Esophagus squamous epithelium (tissue), 5 donors: ENCODE measurements at regions not wholly inside any gene's neighbourhood (a gene's known extent, or its start where the extent isn't known, plus 50 kb on each side); places are given as distances from the start of the nearest gene placed in this dataset.

Experiments used
- DNase-seq: peaks from one replicate; lab custom pipeline; 2025; lab: John Stamatoyannopoulos, UW
- H3K27ac ChIP-seq, 4 donors: fragments of 200-600 bp; sonication (generic); one replicate each; pipeline ENCODE4 v1.5.1; 2016 to 2019; ENCODE audit warnings: mild to moderate bottlenecking in 1 of 4
- H3K27me3 ChIP-seq, 4 donors: fragments of 200-600 bp; sonication (generic); 1 replicate in 3 of 4; 2 replicates in 1 of 4; pipeline versions ENCODE4 v1.5.1 to v1.6.0; 2017 to 2021; ENCODE audit warnings: antibody characterized with exemption in 1 of 4
- H3K36me3 ChIP-seq, 3 donors: fragments of 200-600 bp; sonication (generic); one replicate each; pipeline ENCODE4 v1.5.1; 2016 to 2019
- H3K4me1 ChIP-seq, 3 donors: fragments of 200-600 bp; sonication (generic); one replicate each; pipeline ENCODE4 v1.5.1; 2017 to 2019
- H3K4me3 ChIP-seq, 4 donors: fragments of 200-600 bp; sonication (generic); 1 replicate in 3 of 4; 2 replicates in 1 of 4; pipeline ENCODE4 v1.5.1; 2016 to 2019; ENCODE audit warnings: mild to moderate bottlenecking in 2 of 4, moderate library complexity in 1 of 4
- H3K9me3 ChIP-seq, 3 donors: fragments of 200-600 bp; sonication (generic); one replicate each; pipeline ENCODE4 v1.5.1; 2016 to 2019
- CTCF ChIP-seq, 6 experiments: fragments of 450-650 bp in 4 of 6; fragments of 200-600 bp in 2 of 6; sonication (generic) in 2 of 6; IDR thresholded peaks; one replicate each; pipeline ENCODE4 v1.5.1; 2016 to 2019; ENCODE audit warnings: antibody characterized with exemption in 6 of 6, mild to moderate bottlenecking in 4 of 6, moderate library complexity in 4 of 6
- POLR2A ChIP-seq, 4 donors: fragments of 450-650 bp; IDR thresholded peaks; one replicate each; pipeline ENCODE4 v1.6.1; 2017; ENCODE audit warnings: antibody characterized with exemption in 4 of 4, mild to moderate bottlenecking in 4 of 4, moderate library complexity in 3 of 4
- WGBS, 2 donors: methylation state at CpG; one replicate each; pipeline ENCODE4 v1.1.5; 2018; 5-methylcytosine and 5-hydroxymethylcytosine counted together
- intact Hi-C: fragments of 100-400 bp; cut with DNase I; formaldehyde crosslinking; loops from one replicate; pipeline ENCODE4 v1.15.0; 2022
- donor health status: DM: yes; HTN: yes; CAD: no.

GRCh38 chr10:107807836-107808235, 643.3 kb upstream of the SORCS1 start:
- no peaks in the 10 kb centered on the region for H3K36me3 ChIP-seq
- TF ChIP-seq CTCF (IDR thresholded peaks at IDR 0.05) (no peak), POLR2A (IDR thresholded peaks at IDR 0.05) (no peak)
- intact Hi-C loops: no loop called here
- no peak overlapping the region for H3K27ac ChIP-seq
- no peaks in the 10 kb centered on the region for H3K4me1 ChIP-seq
- H3K9me3 ChIP-seq: no peaks in the 10 kb centered on the region
- whole genome bisulfite sequencing, 2 donors: 65 to 68% methylated on average over 5 of the region's 5 CpGs
- H3K27me3 ChIP-seq: no peaks in the 10 kb centered on the region
- no peak overlapping the region for H3K4me3 ChIP-seq
- no peak for DNase-seq

- no peaks in the 10 kb centered on the region for H3K4me1 ChIP-seq
- no peak overlapping the region for H3K4me3 ChIP-seq
- no peak for DNase-seq
- TF ChIP-seq POLR2A (IDR thresholded peaks at IDR 0.05): no peak
- no peak for TF ChIP-seq CTCF (IDR thresholded peaks at IDR 0.05)
- 40 to 58% methylated on average over 1 of the region's 1 CpG for WGBS, 2 donors
- intact Hi-C loops: no loop called here
- no peaks in the 10 kb centered on the region for H3K36me3 ChIP-seq
- no peaks in the 10 kb centered on the region for H3K27me3 ChIP-seq
- H3K27ac ChIP-seq: no peak overlapping the region
- no peaks in the 10 kb centered on the region for H3K9me3 ChIP-seq
Observed at GRCh38 chr10:107806026-107806425, 641.5 kb upstream of the SORCS1 start.

GRCh38 chr10:107803546-107803945, 639.0 kb upstream of the SORCS1 start:
- no peaks in the 10 kb centered on the region for H3K36me3 ChIP-seq
- intact Hi-C loops: no loop called here

GRCh38 chr10:107800061-107800460, 635.6 kb upstream of the SORCS1 start:
- intact Hi-C loops: no loop called here
- Histone ChIP-seq H3K4me3 (no peak overlapping the region), H3K9me3 (no peaks in the 10 kb centered on the region), H3K4me1 (no peaks in the 10 kb centered on the region), H3K27ac (no peak overlapping the region), H3K36me3 (no peaks in the 10 kb centered on the region), H3K27me3 (no peaks in the 10 kb centered on the region)
- TF ChIP-seq CTCF (IDR thresholded peaks at IDR 0.05) (no peak), POLR2A (IDR thresholded peaks at IDR 0.05) (no peak)
- 56 to 63% methylated on average over 1 of the region's 1 CpG for WGBS, 2 donors
- no peak for DNase-seq

More at GRCh38 chr10:107803546-107803945, 639.0 kb upstream of the SORCS1 start:
- no peaks in the 10 kb centered on the region for H3K9me3 ChIP-seq
- H3K4me3 ChIP-seq: no peak overlapping the region
- H3K27me3 ChIP-seq: no peaks in the 10 kb centered on the region
- no peak for TF ChIP-seq POLR2A (IDR thresholded peaks at IDR 0.05)
- no peak for TF ChIP-seq CTCF (IDR thresholded peaks at IDR 0.05)
- no peak overlapping the region for H3K27ac ChIP-seq
- DNase-seq: no peak
- no peaks in the 10 kb centered on the region for H3K4me1 ChIP-seq
- 30 to 45% methylated on average over 4 of the region's 4 CpGs for WGBS, 2 donors

- WGBS, 2 donors: 74 to 75% methylated on average over 1 of the region's 1 CpG
- H3K36me3 ChIP-seq: no peaks in the 10 kb centered on the region
- H3K4me3 ChIP-seq: no peak overlapping the region
- DNase-seq: no peak
- intact Hi-C loops: no loop called here
- TF ChIP-seq POLR2A (IDR thresholded peaks at IDR 0.05) (no peak), CTCF (IDR thresholded peaks at IDR 0.05) (no peak)
- no peaks in the 10 kb centered on the region for H3K27me3 ChIP-seq
- peaks cover 0 to 14% (median 3%) of the 10 kb centered on the region in 3 donors for H3K9me3 ChIP-seq
- no peaks in the 10 kb centered on the region for H3K4me1 ChIP-seq
- no peak overlapping the region for H3K27ac ChIP-seq
Observed at GRCh38 chr10:107790271-107790670, 625.8 kb upstream of the SORCS1 start.
